Right renal pelvis (tissue), 4 donors: ENCODE measurements at regions not wholly inside any gene's neighbourhood (a gene's known extent, or its start where the extent isn't known, plus 50 kb on each side); places are given as distances from the start of the nearest gene placed in this dataset.
"Not testable (repeated sequence)": the region's sequence is repeated elsewhere in the genome, so short reads cannot be mapped to it uniquely, and the experiment has no call there.

Experiments used
- DNase-seq, 4 donors: peaks; one replicate each; pipeline ENCODE4 v3.0.0-alpha.2; 2013; ENCODE audit warnings: low read depth in 4 of 4, low spot score in 3 of 4, missing footprints in 1 of 4

- DNase-seq, result no peak
Measured at GRCh38 chr6:66149132-66149531, 442.1 kb upstream of the EYS start.

- DNase-seq, result no peak
Measured at GRCh38 chr6:66145867-66146266, 438.8 kb upstream of the EYS start.

GRCh38 chr6:66134021-66134420 is 427.0 kb upstream of the EYS start:
- no peak for DNase-seq

- DNase-seq, result no peak
Measured at GRCh38 chr6:66128656-66129055, 421.6 kb upstream of the EYS start.

- no peak for DNase-seq
Measured at GRCh38 chr6:66128243-66128642, 421.2 kb upstream of the EYS start.

- DNase-seq, result no peak
Measured at GRCh38 chr6:66127061-66127460, 420.0 kb upstream of the EYS start.

- no peak for DNase-seq
Measured at GRCh38 chr6:66126358-66126757, 419.3 kb upstream of the EYS start.

- DNase-seq, result no peak
Measured at GRCh38 chr6:66103954-66104353, 396.9 kb upstream of the EYS start.

- no peak for DNase-seq
Measured at GRCh38 chr6:66103354-66103753, 396.3 kb upstream of the EYS start.

- DNase-seq, result no peak
Measured at GRCh38 chr6:66096679-66097078, 389.7 kb upstream of the EYS start.

GRCh38 chr6:66094615-66095014 is 387.6 kb upstream of the EYS start:
- no peak for DNase-seq

GRCh38 chr6:66092306-66092705 is 385.3 kb upstream of the EYS start:
- not testable (repeated sequence) for DNase-seq

- no peak for DNase-seq
Measured at GRCh38 chr6:66086532-66086931, 379.5 kb upstream of the EYS start.

- no peak for DNase-seq
Measured at GRCh38 chr6:66082914-66083313, 375.9 kb upstream of the EYS start.

GRCh38 chr6:66068907-66069306 is 361.9 kb upstream of the EYS start:
- no peak for DNase-seq

GRCh38 chr6:66068033-66068432 is 361.0 kb upstream of the EYS start:
- DNase-seq, result no peak

- DNase-seq, result no peak
Measured at GRCh38 chr6:66065313-66065712, 358.3 kb upstream of the EYS start.

GRCh38 chr6:66057034-66057433 is 350.0 kb upstream of the EYS start:
- DNase-seq, result no peak

GRCh38 chr6:66054967-66055366 is 347.9 kb upstream of the EYS start:
- DNase-seq, result no peak

GRCh38 chr6:66051812-66052211 is 344.8 kb upstream of the EYS start:
- DNase-seq, result no peak

GRCh38 chr6:66048684-66049474 is 341.9 kb upstream of the EYS start:
- DNase-seq, result no peak

- no peak for DNase-seq
Measured at GRCh38 chr6:66032626-66033025, 325.6 kb upstream of the EYS start.

- no peak for DNase-seq
Measured at GRCh38 chr6:66029391-66029790, 322.4 kb upstream of the EYS start.
